Lung (tissue), 11 donors: ENCODE measurements at regions not wholly inside any gene's neighbourhood (a gene's known extent, or its start where the extent isn't known, plus 50 kb on each side); places are given as distances from the start of the nearest gene placed in this dataset.

Source experiments
- ATAC-seq: fragments of 200-7000 bp; cut with Tn5 transposase; one replicate; pipeline ENCODE4 v1.9.1; 2020; ENCODE audit warnings: moderate number of reproducible peaks; ENCODE audit not compliant: insufficient read depth, low FRiP score
- DNase-seq, 3 donors: peaks; one replicate each; pipeline ENCODE4 v3.0.0-alpha.2; 2013 to 2017
- H3K27ac ChIP-seq, 2 donors: one replicate each; pipeline ENCODE4 v1.5.1; 2013; ENCODE audit warnings: mild to moderate bottlenecking in 2 of 2, moderate library complexity in 2 of 2, control low read depth in 1 of 2, inconsistent platforms in 1 of 2, low read depth in 1 of 2, low read length in 1 of 2
- H3K27me3 ChIP-seq, 3 donors: one replicate each; pipeline ENCODE4 v1.5.1; 2013; ENCODE audit warnings: low read length in 2 of 3; ENCODE audit not compliant: control insufficient read depth in 3 of 3, insufficient read depth in 3 of 3
- H3K36me3 ChIP-seq, 4 donors: one replicate each; pipeline ENCODE4 v1.5.1; 2013; ENCODE audit warnings: low read length in 4 of 4, mild to moderate bottlenecking in 1 of 4, moderate library complexity in 1 of 4; ENCODE audit not compliant: control insufficient read depth in 4 of 4, insufficient read depth in 4 of 4
- H3K4me1 ChIP-seq, 5 donors: one replicate each; pipeline ENCODE4 v1.5.1; 2013; ENCODE audit warnings: low read length in 5 of 5, mild to moderate bottlenecking in 2 of 5, moderate library complexity in 1 of 5; ENCODE audit not compliant: control insufficient read depth in 5 of 5, insufficient read depth in 5 of 5
- H3K4me3 ChIP-seq: one replicate; pipeline ENCODE4 v1.5.1; 2013; ENCODE audit warnings: mild to moderate bottlenecking, control low read depth, moderate library complexity
- H3K9ac ChIP-seq, 2 donors: one replicate each; pipeline ENCODE4 v1.5.1; 2013; ENCODE audit warnings: low read length in 2 of 2, control low read depth in 1 of 2; ENCODE audit not compliant: insufficient read depth in 1 of 2
- H3K9me3 ChIP-seq, 4 donors: one replicate each; pipeline ENCODE4 v1.5.1; 2013; ENCODE audit warnings: low read length in 3 of 4, mild to moderate bottlenecking in 1 of 4, moderate library complexity in 1 of 4; ENCODE audit not compliant: control insufficient read depth in 4 of 4, insufficient read depth in 3 of 4
- WGBS, 2 donors: extraction: QIAGEN DNeasy Blood & Tissue Kit; methylation state at CpG; one replicate each; pipeline ENCODE4 v1.1.7; 2013; 5-methylcytosine and 5-hydroxymethylcytosine counted together
- TF ChIP-seq, protein P1 (sequence below): IDR thresholded peaks from 2 replicates; pipeline ENCODE4 v1.5.1; 2012; ENCODE audit warnings: mild to moderate bottlenecking; ENCODE audit errors: control extremely low read depth, extremely low read depth
- donor health status: control.
- donor health status: control.
- donor health status: Bipolar disorder and iron deficiency.
- donor health status: healthy.
- donor health status: DM: yes; HTN: yes; CAD: no.

DNA sequence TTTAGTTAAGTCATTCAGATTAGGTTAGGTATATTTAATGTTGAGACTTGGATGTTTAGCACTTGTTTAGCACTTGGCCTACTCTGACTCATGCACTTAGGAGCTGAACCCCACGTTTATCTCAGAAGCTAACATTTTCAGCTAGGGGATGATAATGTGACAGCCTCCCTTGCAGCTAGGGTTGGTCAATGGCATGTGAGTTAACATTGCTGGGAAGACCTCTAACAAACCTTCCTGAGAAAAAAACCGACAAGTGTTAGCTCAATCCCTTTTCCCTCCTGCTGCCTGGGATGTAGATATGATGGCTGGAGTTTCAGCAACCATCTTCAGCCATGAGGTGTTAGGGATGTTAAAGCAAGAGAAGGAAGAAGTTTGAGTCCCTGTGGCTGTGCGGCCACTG is 185.0 kb upstream of the FOXF1 start:
- H3K36me3 ChIP-seq: no peaks in the 10 kb centered on the region
- H3K9ac ChIP-seq: no peak overlapping the region
- peaks cover 0 to 24% (median 0%) of the 10 kb centered on the region in 3 donors for H3K27me3 ChIP-seq
- no peak overlapping the region for H3K27ac ChIP-seq
- ATAC-seq (no peak), DNase-seq (no peak)
- peaks cover 0 to 5% (median 2%) of the 10 kb centered on the region in 4 donors for H3K9me3 ChIP-seq
- 81 to 83% methylated on average over 3 of the region's 3 CpGs for WGBS, 2 donors
- TF ChIP-seq, protein P1, sequence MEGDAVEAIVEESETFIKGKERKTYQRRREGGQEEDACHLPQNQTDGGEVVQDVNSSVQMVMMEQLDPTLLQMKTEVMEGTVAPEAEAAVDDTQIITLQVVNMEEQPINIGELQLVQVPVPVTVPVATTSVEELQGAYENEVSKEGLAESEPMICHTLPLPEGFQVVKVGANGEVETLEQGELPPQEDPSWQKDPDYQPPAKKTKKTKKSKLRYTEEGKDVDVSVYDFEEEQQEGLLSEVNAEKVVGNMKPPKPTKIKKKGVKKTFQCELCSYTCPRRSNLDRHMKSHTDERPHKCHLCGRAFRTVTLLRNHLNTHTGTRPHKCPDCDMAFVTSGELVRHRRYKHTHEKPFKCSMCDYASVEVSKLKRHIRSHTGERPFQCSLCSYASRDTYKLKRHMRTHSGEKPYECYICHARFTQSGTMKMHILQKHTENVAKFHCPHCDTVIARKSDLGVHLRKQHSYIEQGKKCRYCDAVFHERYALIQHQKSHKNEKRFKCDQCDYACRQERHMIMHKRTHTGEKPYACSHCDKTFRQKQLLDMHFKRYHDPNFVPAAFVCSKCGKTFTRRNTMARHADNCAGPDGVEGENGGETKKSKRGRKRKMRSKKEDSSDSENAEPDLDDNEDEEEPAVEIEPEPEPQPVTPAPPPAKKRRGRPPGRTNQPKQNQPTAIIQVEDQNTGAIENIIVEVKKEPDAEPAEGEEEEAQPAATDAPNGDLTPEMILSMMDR: no peak
- H3K4me3 ChIP-seq: no peak overlapping the region
- peaks cover 0 to 20% (median 0%) of the 10 kb centered on the region in 5 donors for H3K4me1 ChIP-seq

GRCh38 chr16:86325895-86326294 is 184.4 kb upstream of the FOXF1 start:
- H3K4me3 ChIP-seq: no peak overlapping the region
- H3K27me3 ChIP-seq: peaks cover 0 to 20% (median 4%) of the 10 kb centered on the region in 3 donors
- H3K9me3 ChIP-seq: peaks cover 0 to 5% (median 2%) of the 10 kb centered on the region in 4 donors
- H3K4me1 ChIP-seq: peaks cover 0 to 16% (median 0%) of the 10 kb centered on the region in 5 donors
- H3K9ac ChIP-seq: no peak overlapping the region
- DNase-seq (no peak), ATAC-seq (no peak)
- 91 to 93% methylated on average over 6 of the region's 6 CpGs for WGBS, 2 donors
- H3K27ac ChIP-seq: no peak overlapping the region
- TF ChIP-seq, protein P1: no peak
- H3K36me3 ChIP-seq: no peaks in the 10 kb centered on the region

DNA sequence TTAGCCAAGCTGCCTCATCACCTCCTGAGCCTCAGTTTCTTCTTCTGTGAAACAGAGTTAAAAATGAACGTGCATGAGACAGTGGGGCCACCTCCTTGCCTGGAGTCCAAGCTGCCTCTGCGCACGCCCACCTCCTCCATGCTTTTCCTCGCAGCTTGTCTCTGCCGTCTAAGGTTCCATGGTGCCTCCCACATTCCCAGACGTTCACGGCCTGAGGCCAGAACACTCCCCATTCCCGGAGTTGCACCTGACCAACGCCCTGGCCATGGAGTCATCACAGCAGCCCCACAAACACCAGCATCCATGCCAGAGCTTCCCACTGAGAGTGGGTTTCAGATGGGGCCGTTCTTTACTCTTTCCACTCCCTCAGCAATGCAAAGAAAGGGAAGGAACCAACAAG is 183.0 kb upstream of the FOXF1 start:
- H3K9ac ChIP-seq: no peak overlapping the region
- no peak overlapping the region for H3K4me3 ChIP-seq
- peaks cover 0 to 7% (median 2%) of the 10 kb centered on the region in 4 donors for H3K9me3 ChIP-seq
- peaks cover 0 to 10% (median 1%) of the 10 kb centered on the region in 5 donors for H3K4me1 ChIP-seq
- TF ChIP-seq, protein P1: no peak
- no peak overlapping the region for H3K27ac ChIP-seq
- 82 to 83% methylated on average over 10 of the region's 10 CpGs for WGBS, 2 donors
- H3K36me3 ChIP-seq: no peaks in the 10 kb centered on the region
- H3K27me3 ChIP-seq: peaks cover 0 to 23% (median 4%) of the 10 kb centered on the region in 3 donors
- DNase-seq: no peak
- no peak for ATAC-seq

DNA sequence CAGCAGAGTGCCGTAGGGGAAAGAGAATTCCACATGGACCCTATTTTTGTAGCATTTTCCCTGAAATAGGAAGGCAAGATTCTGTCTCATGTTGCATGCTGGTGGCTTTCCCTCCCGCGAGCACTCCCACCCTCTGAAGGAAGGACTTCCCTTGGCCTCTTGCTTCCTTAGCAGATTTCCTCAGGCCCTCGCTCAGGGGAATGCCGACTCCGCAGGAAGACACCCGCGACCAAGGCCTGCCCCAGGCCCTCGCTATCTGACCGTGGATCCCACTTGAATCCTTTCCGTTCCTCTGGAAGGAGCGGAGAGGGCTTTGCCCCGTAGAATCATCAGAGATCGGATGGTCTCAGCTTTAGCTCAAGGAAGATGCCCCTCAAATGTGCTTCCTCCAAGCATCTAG is 179.4 kb upstream of the FOXF1 start:
- WGBS, 2 donors: 27 to 43% methylated on average over 14 of the region's 14 CpGs
- ATAC-seq (no peak), DNase-seq (no peak)
- H3K36me3 ChIP-seq: no peaks in the 10 kb centered on the region
- no peak overlapping the region for H3K27ac ChIP-seq
- no peak overlapping the region for H3K4me3 ChIP-seq
- H3K9me3 ChIP-seq: peaks cover 0 to 3% (median 0%) of the 10 kb centered on the region in 4 donors
- H3K27me3 ChIP-seq: peaks cover 3 to 34% (median 4%) of the 10 kb centered on the region in 3 donors
- no peak overlapping the region for H3K9ac ChIP-seq
- TF ChIP-seq, protein P1: no peak
- H3K4me1 ChIP-seq: peaks cover 0 to 10% (median 1%) of the 10 kb centered on the region in 5 donors
